Liver (tissue), 8 donors: ENCODE measurements at regions not wholly inside any gene's neighbourhood (a gene's known extent, or its start where the extent isn't known, plus 50 kb on each side); places are given as distances from the start of the nearest gene placed in this dataset.

Source experiments
- DNase-seq: peaks from one replicate; pipeline ENCODE4 v3.0.0-alpha.2; 2017; ENCODE audit warnings: low spot score
- H3K27ac ChIP-seq, 2 donors: one replicate each; pipeline ENCODE4 v1.7.0; 2013; ENCODE audit warnings: inconsistent platforms in 2 of 2, low read length in 2 of 2, control low read depth in 1 of 2, low read depth in 1 of 2, mild to moderate bottlenecking in 1 of 2
- H3K27me3 ChIP-seq, 4 donors: one replicate each; pipeline versions ENCODE4 v1.6.1 to v1.7.0; 2013; ENCODE audit warnings: low read length in 3 of 4, inconsistent platforms in 1 of 4, mild to moderate bottlenecking in 1 of 4, moderate library complexity in 1 of 4; ENCODE audit not compliant: control insufficient read depth in 4 of 4, insufficient read depth in 4 of 4
- H3K36me3 ChIP-seq, 4 donors: one replicate each; pipeline versions ENCODE4 v1.6.1 to v1.7.0; 2013; ENCODE audit warnings: low read length in 3 of 4, mild to moderate bottlenecking in 3 of 4, low read depth in 1 of 4, moderate library complexity in 1 of 4; ENCODE audit not compliant: control insufficient read depth in 4 of 4, insufficient read depth in 3 of 4
- H3K4me1 ChIP-seq, 4 donors: one replicate each; pipeline versions ENCODE4 v1.6.1 to v1.7.0; 2013; ENCODE audit warnings: low read length in 3 of 4, mild to moderate bottlenecking in 3 of 4, moderate library complexity in 1 of 4; ENCODE audit not compliant: control insufficient read depth in 4 of 4, insufficient read depth in 4 of 4
- H3K4me3 ChIP-seq, 3 donors: one replicate each; pipeline versions ENCODE4 v1.6.1 to v1.7.0; 2013; ENCODE audit warnings: low read length in 3 of 3, control low read depth in 1 of 3, low read depth in 1 of 3, mild to moderate bottlenecking in 1 of 3
- H3K9ac ChIP-seq, 2 donors: one replicate each; pipeline ENCODE4 v1.7.0; 2013; ENCODE audit warnings: low read length in 2 of 2, mild to moderate bottlenecking in 2 of 2, moderate library complexity in 2 of 2, control low read depth in 1 of 2, low read depth in 1 of 2
- H3K9me3 ChIP-seq, 4 donors: one replicate each; pipeline versions ENCODE4 v1.6.1 to v1.7.0; 2013; ENCODE audit warnings: low read length in 3 of 4; ENCODE audit not compliant: control insufficient read depth in 4 of 4
- ATF3 ChIP-seq: IDR thresholded peaks from 2 replicates; pipeline ENCODE4 v1.6.1; 2016; ENCODE audit warnings: antibody characterized with exemption
- EGR1 ChIP-seq, 2 donors: IDR thresholded peaks; 2 replicates each; pipeline ENCODE4 v1.6.1; 2016 to 2018; ENCODE audit warnings: antibody characterized with exemption in 2 of 2, low read depth in 2 of 2
- FOXA1 ChIP-seq: IDR thresholded peaks from 2 replicates; pipeline ENCODE4 v1.6.1; 2016; ENCODE audit warnings: antibody characterized with exemption
- FOXA2 ChIP-seq: IDR thresholded peaks from 2 replicates; pipeline ENCODE4 v1.6.1; 2016; ENCODE audit warnings: antibody characterized with exemption
- GABPA ChIP-seq, 2 donors: IDR thresholded peaks in 1 of 2; conservative IDR thresholded peaks in 1 of 2; 2 replicates each; pipeline ENCODE4 v1.6.1; 2016; ENCODE audit warnings: antibody characterized with exemption in 2 of 2, mild to moderate bottlenecking in 1 of 2, moderate library complexity in 1 of 2
- HNF4A ChIP-seq, 2 donors: conservative IDR thresholded peaks; 2 replicates each; pipeline ENCODE4 v1.6.1; 2016; ENCODE audit warnings: antibody characterized with exemption in 2 of 2, mild to moderate bottlenecking in 2 of 2
- HNF4G ChIP-seq: IDR thresholded peaks from 2 replicates; pipeline ENCODE4 v1.6.1; 2016; ENCODE audit warnings: antibody characterized with exemption
- JUND ChIP-seq, 2 donors: IDR thresholded peaks; 2 replicates each; pipeline ENCODE4 v1.6.1; 2016; ENCODE audit warnings: antibody characterized with exemption in 2 of 2
- MAX ChIP-seq: IDR thresholded peaks from 2 replicates; pipeline ENCODE4 v1.6.1; 2016; ENCODE audit warnings: antibody characterized with exemption
- NR2F2 ChIP-seq: IDR thresholded peaks from 2 replicates; pipeline ENCODE4 v1.6.1; 2016; ENCODE audit warnings: antibody characterized with exemption
- RAD21 ChIP-seq, 2 donors: IDR thresholded peaks; 2 replicates each; pipeline ENCODE4 v1.6.1; 2016; ENCODE audit warnings: antibody characterized with exemption in 2 of 2, mild to moderate bottlenecking in 2 of 2
- REST ChIP-seq: IDR thresholded peaks from 2 replicates; pipeline ENCODE4 v1.6.1; 2016; ENCODE audit warnings: antibody characterized with exemption, mild to moderate bottlenecking
- RXRA ChIP-seq, 2 donors: IDR thresholded peaks; 2 replicates each; pipeline ENCODE4 v1.6.1; 2017 to 2018; ENCODE audit warnings: antibody characterized with exemption in 2 of 2, mild to moderate bottlenecking in 1 of 2
- SP1 ChIP-seq: IDR thresholded peaks from 2 replicates; pipeline ENCODE4 v1.6.1; 2018; ENCODE audit warnings: antibody characterized with exemption, mild to moderate bottlenecking
- TAF1 ChIP-seq: conservative IDR thresholded peaks from 2 replicates; pipeline ENCODE4 v1.6.1; 2016; ENCODE audit warnings: antibody characterized with exemption, mild to moderate bottlenecking
- YY1 ChIP-seq: IDR thresholded peaks from 2 replicates; pipeline ENCODE4 v1.6.1; 2016; ENCODE audit warnings: antibody characterized with exemption, mild to moderate bottlenecking
- ZBTB33 ChIP-seq: IDR thresholded peaks from 2 replicates; pipeline ENCODE4 v1.6.1; 2016; ENCODE audit warnings: antibody characterized with exemption
- WGBS: extraction: QIAGEN DNeasy Blood & Tissue Kit; methylation state at CpG from one replicate; pipeline ENCODE4 v1.1.7; 2013; 5-methylcytosine and 5-hydroxymethylcytosine counted together
- TF ChIP-seq, protein P1 (sequence below): fragments of 150-350 bp; IDR thresholded peaks from 2 replicates; pipeline ENCODE4 v1.5.1; 2017; ENCODE audit warnings: improper control_type of control experiment, low read depth, low read length; ENCODE audit not compliant: missing input control
- donor health status: healthy.
- donor health status: healthy.
- donor health status: healthy.
- donor health status: healthy.
- donor health status: healthy.

DNA sequence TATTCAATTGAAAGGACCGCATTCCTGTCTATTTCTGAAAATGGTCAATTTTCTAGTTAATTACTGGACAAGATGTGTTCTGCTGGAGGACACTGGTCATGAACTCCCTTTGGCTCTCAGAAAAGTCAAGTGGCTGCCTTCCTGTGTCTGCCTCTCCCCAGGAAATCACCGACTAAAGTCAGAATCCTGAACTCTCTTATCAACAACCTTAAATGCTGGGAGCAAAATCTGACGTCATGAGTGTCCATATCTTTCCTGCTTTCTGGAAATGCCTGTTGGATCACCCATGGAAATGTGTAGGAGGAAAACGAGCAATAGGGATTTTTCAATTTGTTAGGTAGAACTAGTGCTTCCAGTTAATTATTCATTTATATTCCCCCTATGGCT is 53.5 kb upstream of the PLCB1 start:
- no peak for DNase-seq
- 54% methylated on average over 4 of the region's 4 CpGs for WGBS
- peak; percentile 35 for TF ChIP-seq SP1
- peak; percentile 90 for TF ChIP-seq NR2F2
- no peak for TF ChIP-seq EGR1 (IDR thresholded peaks at IDR 0.05; ENCODE audit: low read depth in 2 of 2)
- TF ChIP-seq RAD21 (IDR thresholded peaks at IDR 0.05) = peak in 1 of 2 donors; percentile 21
- no peak for TF ChIP-seq FOXA2
- peak; percentile 43 to 58 for TF ChIP-seq RXRA (IDR thresholded peaks at IDR 0.05)
- TF ChIP-seq GABPA (IDR thresholded peaks at IDR 0.05 in 1 of 2, conservative IDR thresholded peaks at IDR 0.05 in 1 of 2) = no peak
- no peak for TF ChIP-seq MAX
- Histone ChIP-seq H3K36me3 (no peaks in the 10 kb centered on the region), H3K27me3 (no peaks in the 10 kb centered on the region), H3K9me3 (no peaks in the 10 kb centered on the region), H3K4me3 (no peak overlapping the region), H3K9ac (no peak overlapping the region), H3K27ac (no peak overlapping the region), H3K4me1 (no peaks in the 10 kb centered on the region)

DNA sequence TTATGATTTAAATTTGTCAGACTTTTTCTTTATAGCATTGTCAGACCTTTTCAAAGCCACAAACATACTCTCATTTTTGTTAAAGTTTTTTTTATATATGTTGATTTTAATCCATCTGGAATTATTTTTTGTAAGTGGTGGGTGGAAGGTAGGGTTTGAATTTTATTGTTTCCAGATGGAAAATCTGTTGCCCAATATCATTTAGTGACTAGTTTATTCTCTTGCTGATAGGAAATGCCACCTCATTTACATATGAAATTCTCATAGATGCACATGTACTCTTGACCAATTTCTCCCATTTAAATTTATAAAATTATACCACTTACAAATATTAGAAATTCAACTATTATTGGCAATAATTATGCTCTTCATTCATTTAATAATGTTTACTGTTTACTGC is 52.1 kb upstream of the PLCB1 start:
- no peak overlapping the region for H3K27ac ChIP-seq

DNA sequence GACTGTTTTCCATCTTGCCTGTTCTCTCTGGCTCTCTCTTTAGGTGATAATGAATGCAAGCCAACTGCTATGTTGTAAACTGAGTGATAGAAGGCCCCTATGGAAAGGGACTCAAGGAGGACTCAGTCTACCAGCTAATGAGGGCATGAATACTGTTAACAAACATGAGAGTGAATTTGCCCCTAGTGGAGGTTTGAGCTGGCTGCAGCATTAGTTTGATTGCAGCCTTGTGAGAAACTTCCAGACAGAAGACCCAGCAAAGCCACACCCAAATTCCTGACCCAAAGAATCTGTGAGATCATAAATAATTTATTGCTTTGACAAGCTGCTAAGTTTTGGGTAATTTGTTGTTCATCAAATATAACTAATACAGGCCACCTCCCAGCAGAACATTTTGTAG is 50.0 kb upstream of the PLCB1 start:
- no peaks in the 10 kb centered on the region for H3K36me3 ChIP-seq
- no peaks in the 10 kb centered on the region for H3K9me3 ChIP-seq
- TF ChIP-seq GABPA (IDR thresholded peaks at IDR 0.05 in 1 of 2, conservative IDR thresholded peaks at IDR 0.05 in 1 of 2) = no peak
- no peak for TF ChIP-seq NR2F2
- no peak for TF ChIP-seq HNF4G
- TF ChIP-seq, protein P1, sequence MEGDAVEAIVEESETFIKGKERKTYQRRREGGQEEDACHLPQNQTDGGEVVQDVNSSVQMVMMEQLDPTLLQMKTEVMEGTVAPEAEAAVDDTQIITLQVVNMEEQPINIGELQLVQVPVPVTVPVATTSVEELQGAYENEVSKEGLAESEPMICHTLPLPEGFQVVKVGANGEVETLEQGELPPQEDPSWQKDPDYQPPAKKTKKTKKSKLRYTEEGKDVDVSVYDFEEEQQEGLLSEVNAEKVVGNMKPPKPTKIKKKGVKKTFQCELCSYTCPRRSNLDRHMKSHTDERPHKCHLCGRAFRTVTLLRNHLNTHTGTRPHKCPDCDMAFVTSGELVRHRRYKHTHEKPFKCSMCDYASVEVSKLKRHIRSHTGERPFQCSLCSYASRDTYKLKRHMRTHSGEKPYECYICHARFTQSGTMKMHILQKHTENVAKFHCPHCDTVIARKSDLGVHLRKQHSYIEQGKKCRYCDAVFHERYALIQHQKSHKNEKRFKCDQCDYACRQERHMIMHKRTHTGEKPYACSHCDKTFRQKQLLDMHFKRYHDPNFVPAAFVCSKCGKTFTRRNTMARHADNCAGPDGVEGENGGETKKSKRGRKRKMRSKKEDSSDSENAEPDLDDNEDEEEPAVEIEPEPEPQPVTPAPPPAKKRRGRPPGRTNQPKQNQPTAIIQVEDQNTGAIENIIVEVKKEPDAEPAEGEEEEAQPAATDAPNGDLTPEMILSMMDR = no peak
- TF ChIP-seq SP1 = no peak
- TF ChIP-seq FOXA2 = no peak
- TF ChIP-seq JUND (IDR thresholded peaks at IDR 0.05) = no peak
- TF ChIP-seq TAF1 = no peak
- no peak for TF ChIP-seq ATF3
- TF ChIP-seq FOXA1 = no peak
- TF ChIP-seq ZBTB33 = no peak
- TF ChIP-seq YY1 = no peak
- no peak for TF ChIP-seq REST
- no peak for TF ChIP-seq RAD21 (IDR thresholded peaks at IDR 0.05)
- no peak for TF ChIP-seq HNF4A (conservative IDR thresholded peaks at IDR 0.05)
- no peak for TF ChIP-seq MAX
- TF ChIP-seq RXRA (IDR thresholded peaks at IDR 0.05) = no peak
- no peak overlapping the region for H3K9ac ChIP-seq
- no peaks in the 10 kb centered on the region for H3K4me1 ChIP-seq
- H3K27me3 ChIP-seq = no peaks in the 10 kb centered on the region
- no peak overlapping the region for H3K27ac ChIP-seq
- no peak overlapping the region for H3K4me3 ChIP-seq
- DNase-seq = no peak

More for the DNA sequence above, 52.1 kb upstream of the PLCB1 start:
- H3K4me1 ChIP-seq = no peaks in the 10 kb centered on the region
- H3K4me3 ChIP-seq = no peak overlapping the region
- DNase-seq = no peak
- no peaks in the 10 kb centered on the region for H3K36me3 ChIP-seq
- no peaks in the 10 kb centered on the region for H3K27me3 ChIP-seq
- H3K9me3 ChIP-seq = no peaks in the 10 kb centered on the region
- TF ChIP-seq SP1 (no peak), RXRA (IDR thresholded peaks at IDR 0.05) (no peak), TAF1 (no peak)
- H3K9ac ChIP-seq = no peak overlapping the region
